Amniotic epithelial cell (primary cell): ENCODE measurements at regions not wholly inside any gene's neighbourhood (a gene's known extent, or its start where the extent isn't known, plus 50 kb on each side); places are given as distances from the start of the nearest gene placed in this dataset.

Experiments used
- DNase-seq: peaks from one replicate; pipeline ENCODE4 v3.0.0-alpha.2; 2010; ENCODE audit warnings: low read depth

DNA sequence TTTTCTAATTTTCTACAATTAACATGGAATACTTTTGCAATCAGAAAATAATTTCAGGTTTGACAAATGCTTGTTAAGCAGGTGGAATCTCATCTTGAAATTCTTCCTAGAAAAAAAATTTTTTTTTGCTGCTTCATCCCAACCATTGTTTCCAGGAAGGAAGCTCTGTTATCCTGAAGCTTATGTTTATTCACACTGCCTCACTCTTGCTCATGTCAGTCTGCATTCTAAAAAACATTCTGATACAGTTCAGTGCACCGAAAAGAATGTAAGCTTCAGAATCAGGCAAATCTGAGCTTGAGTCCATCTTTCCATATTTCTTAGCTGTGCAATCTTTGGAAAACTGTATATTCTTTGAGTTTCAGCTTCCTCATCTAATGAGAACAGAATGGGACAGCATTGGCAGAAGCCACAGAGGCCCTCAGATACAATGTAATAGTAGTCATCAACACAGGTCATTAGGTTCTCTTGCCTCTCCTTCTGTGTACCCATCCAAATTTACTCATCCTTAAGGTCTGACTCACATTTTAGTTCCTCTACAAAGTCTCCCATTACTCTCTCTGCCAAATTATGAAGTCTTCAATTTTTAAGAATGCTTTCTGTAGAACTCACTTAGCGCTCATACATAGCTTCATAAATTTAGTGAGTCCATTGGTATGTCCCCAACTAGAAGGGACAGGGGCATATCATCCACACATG is 881.8 kb upstream of the NR2F2 start:
- DNase-seq: no peak

DNA sequence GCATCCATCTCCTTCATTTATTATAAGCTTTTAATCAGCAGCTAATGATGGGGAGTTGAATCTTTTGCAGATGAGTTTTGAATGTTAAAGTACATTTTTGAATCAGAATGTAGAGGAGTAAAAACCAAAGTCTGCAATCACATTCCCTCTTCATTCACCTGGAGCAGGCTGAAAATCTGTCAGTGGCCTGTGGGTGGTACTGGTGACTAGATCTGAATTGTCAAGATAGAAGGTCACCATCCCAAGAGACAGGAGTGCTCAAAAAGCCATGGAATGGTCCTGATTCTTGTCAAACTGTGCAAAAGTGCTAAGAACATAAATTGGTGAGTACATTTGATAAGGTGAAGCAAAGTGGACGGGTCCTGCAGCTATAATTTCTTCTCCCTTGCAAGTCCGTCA is 881.3 kb upstream of the NR2F2 start:
- no peak for DNase-seq

- peak; percentile 53 for DNase-seq
Measured at GRCh38 chr15:95450413-95450812, 880.1 kb upstream of the NR2F2 start.

DNA sequence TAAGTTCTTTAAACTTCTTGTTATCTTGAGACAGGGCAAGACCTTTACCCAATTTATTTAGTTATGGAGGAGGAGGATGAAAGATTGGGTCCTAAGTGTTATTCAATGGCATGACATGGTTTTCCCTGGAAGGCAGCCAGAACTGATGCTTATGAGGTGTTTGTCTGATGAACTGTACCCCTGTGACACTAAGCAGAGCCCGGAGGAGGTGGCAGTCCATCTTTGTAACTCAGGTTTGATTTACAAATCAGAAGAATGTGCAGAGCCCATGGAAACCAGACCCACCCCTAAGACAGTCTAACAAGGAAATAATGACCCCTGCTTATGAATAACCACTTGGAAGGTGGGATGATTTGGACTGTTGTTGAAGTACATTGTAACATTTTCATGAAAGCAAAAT is 878.6 kb upstream of the NR2F2 start:
- DNase-seq: no peak

GRCh38 chr15:95454403-95455262 is 875.9 kb upstream of the NR2F2 start:
- no peak for DNase-seq

DNA sequence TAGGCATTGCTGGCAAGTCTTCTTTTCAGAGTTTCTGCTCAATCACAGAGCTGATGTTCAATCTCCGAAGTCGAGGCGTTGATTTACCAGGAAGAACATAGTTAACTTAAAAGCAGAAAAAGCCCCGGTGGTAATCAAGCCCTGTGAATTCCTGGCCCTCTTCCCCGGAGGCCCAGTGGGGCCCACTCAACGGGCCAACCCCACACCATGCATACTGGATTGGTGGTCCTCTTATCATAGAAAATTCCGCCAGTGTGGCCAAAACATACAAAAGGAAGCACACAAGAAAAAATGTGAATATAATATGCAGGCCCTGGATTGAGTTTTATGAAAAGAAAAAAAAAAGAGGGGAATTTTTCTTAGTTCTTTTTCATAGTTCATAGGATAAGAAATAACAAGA is 873.0 kb upstream of the NR2F2 start:
- DNase-seq: no peak

DNA sequence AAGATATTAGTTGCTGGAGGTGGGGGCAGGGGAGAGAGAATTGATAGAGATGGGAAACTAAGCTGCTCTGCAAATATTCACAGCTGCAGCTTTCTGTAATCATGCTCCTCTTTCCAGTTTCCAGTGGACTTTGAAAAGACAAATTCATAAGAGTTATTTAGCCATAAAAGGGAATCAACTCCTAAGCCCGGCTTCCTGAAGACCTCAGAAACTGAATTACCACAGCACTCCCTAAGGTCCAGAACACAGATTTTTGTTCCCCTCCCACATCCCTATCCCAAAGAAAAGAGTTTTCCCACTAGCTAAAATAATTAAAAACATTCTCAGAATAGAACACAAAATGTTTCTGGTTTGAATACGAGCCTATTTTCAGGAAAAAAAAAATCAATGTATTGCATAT is 871.8 kb upstream of the NR2F2 start:
- no peak for DNase-seq

- no peak for DNase-seq
Measured at GRCh38 chr15:95459273-95459672, 871.2 kb upstream of the NR2F2 start.

- DNase-seq: no peak
Measured at GRCh38 chr15:95464509-95464908, 866.0 kb upstream of the NR2F2 start.

DNA sequence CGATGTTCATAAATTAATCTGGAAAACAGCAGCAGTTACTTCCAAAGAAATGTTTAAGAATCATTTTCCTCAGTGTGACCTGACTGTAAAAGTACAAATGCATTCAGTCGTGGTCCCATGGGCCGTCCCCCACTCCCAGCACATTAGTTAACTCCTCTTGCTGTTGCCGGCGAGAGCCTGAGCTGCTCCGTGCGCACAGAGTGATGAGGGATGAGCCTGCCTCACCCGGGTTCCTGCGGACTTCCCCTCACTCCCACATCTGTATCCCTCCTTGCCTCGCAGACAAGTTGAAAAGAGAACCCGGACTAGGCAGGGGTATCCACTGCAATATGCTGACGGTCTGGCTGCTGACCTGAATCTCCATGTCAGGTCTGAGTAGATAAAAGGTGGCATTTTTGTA is 861.7 kb upstream of the NR2F2 start:
- DNase-seq: no peak

- no peak for DNase-seq
Measured at GRCh38 chr15:95469496-95470000, 861.0 kb upstream of the NR2F2 start.

DNA sequence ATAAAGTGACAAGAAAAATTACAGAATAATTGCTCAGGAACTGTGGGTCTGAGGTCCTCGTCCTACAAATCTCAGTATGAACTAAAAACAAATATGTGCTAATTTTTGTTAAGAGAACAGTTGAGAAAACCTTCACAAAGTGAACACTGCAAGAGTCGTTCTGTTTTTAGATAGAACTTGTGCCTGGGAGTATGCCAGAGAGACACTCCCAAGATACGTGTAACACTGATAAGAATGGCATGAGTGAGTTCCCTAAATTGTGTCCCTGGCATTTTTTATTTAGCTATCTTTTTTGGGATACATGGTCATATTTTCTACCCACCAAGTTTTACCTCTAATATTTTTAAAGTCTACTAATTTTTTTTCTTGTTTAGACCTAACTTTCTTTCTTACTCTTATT is 860.0 kb upstream of the NR2F2 start:
- no peak for DNase-seq

DNA sequence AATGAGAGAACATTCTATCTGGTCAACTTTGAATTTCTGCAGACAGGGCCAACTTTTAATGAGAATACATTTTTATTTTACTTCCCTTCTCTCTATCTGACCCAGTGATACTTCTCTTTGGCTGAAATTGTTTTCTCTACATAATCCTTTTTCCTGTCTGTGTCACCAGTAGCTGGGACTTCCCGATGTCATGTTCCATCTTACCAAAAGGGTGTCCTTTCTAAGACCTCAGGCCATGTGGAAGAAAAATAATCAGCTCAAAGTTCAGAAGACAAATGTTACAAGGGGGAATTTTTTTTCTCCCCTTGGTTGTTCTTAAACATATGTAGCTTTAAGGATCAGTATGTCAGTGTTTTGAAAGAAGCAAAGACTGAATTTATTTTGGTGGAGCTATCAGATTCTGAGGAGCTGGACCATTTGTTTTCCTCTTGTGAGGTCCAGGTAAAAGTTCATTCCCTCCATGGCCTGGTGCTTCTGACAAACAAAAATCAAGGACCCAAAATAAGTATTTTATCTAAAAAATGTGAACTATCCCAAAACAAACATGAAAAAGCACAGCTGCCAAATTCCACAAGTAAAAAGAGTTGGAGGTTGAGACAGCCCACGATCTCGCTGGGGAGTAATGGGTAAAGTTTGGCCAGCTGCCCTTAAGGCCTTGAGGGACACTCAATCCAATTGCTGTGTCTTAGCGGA is 859.4 kb upstream of the NR2F2 start:
- no peak for DNase-seq

GRCh38 chr15:95471690-95472086 is 858.8 kb upstream of the NR2F2 start:
- DNase-seq: no peak

DNA sequence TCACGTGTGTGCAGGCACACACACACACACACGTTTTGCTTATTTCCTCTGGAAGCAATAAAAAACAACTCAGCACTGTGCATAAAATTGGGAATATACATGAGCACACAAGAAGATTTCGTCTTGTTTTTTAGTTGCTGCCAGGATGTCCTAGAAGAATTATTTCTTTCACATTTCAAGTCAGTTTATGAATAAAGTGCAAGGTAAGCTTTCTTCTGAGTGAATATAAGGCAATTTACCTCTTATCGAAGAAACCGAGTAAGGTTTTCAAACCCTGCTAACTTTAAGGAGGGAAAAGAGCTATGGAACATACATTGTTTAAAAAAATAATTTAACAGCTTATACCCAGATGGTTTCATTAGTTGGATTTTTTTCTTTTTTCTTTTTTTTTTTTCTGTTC is 855.4 kb upstream of the NR2F2 start:
- DNase-seq: no peak

- DNase-seq: no peak
Measured at GRCh38 chr15:95479308-95479707, 851.2 kb upstream of the NR2F2 start.

- no peak for DNase-seq
Measured at GRCh38 chr15:95485367-95485766, 845.1 kb upstream of the NR2F2 start.

DNA sequence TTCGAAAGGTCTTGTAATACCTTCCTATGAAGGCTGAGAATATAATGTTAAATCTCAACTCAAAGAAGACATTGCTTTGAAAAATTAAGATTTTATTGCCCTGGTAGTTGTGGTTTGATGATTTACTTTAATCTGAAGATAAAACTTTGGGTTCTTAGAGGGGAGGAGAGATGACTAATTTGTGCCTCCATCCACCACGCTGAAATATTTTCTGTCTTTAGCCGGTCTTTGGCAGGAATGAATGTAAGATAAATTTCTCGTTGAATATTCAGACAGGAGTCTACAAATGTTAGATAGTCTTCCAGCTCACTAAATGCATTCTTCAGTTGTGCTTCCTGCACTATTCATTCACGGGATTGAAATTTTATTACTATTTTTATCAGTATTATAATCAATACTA is 844.3 kb upstream of the NR2F2 start:
- DNase-seq: peak; percentile 62

GRCh38 chr15:95489103-95489502 is 841.4 kb upstream of the NR2F2 start:
- DNase-seq: no peak

DNA sequence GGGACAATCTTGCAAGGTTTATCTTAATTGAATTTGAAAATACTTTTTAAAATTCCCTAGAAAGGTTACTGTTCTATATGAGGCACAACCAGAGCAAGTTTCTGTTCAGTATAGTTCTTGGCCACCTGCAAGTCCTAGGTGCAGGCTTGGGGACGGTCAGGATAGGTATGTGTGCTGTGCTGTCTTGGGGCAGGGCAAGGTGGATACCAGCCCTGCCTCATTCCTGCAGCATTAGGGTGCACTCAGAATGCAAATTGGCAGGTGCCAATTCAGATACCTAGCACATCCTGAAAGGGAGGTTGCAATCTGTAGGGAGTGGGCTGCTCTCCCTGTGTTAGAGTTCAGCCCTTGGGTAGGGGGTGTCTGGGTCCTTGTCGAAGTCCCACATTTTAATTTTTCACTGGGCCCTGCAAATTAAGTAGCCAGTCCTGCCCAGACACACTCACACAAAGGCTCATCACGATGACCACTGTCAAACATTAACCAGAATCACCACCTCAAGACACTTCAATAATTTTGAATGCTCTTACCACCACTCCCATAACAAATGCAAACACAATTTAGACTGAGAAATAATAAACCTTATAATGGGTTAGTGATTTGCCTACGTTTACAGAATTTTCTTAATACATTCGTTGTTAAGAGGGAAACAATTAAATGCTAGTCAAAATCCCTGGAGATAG is 838.0 kb upstream of the NR2F2 start:
- DNase-seq: no peak

DNA sequence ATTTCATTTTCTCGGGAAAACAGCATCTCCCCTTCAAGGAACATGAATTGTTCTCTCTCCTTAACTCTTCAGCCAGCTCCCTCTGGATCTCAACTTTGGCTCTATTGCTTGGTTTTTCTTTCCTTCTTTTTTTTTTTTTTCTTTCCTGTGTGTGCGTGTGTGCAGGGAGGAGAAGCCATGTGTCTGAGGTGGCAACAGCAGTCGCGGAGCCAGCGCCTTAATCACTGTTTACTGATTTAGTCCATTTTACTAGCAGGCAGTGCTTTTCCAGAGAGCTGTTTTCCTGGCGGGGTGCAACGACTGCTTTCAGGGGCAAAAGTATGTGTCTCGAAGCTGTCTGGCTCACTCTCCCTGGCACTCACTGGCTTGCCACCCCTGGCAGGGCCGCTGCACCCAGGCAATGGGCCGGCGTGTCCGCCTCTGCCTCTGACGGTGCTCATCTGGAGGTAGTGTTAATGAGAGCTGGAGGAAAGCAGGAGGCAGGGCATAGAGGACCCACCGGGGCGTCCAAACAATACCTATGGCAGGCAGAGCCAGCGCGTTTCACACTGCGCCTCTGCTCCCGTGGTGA is 835.4 kb upstream of the NR2F2 start:
- peak; percentile 5 for DNase-seq

- DNase-seq: no peak
Measured at GRCh38 chr15:95497634-95498033, 832.9 kb upstream of the NR2F2 start.
